Stomach (tissue), 4 donors: ENCODE measurements at regions not wholly inside any gene's neighbourhood (a gene's known extent, or its start where the extent isn't known, plus 50 kb on each side); places are given as distances from the start of the nearest gene placed in this dataset.
"Not testable (repeated sequence)": the region's sequence is repeated elsewhere in the genome, so short reads cannot be mapped to it uniquely, and the experiment has no call there.

Source experiments
- EP300 ChIP-seq: sonication (generic); formaldehyde crosslinking; IDR thresholded peaks from one replicate; pipeline ENCODE4 v1.6.1; 2017; ENCODE audit warnings: antibody characterized with exemption
- POLR2AphosphoS5 ChIP-seq, 3 donors: sonication (generic); formaldehyde crosslinking; IDR thresholded peaks; one replicate each; pipeline ENCODE4 v1.6.1; 2016; ENCODE audit warnings: antibody characterized with exemption in 3 of 3

DNA sequence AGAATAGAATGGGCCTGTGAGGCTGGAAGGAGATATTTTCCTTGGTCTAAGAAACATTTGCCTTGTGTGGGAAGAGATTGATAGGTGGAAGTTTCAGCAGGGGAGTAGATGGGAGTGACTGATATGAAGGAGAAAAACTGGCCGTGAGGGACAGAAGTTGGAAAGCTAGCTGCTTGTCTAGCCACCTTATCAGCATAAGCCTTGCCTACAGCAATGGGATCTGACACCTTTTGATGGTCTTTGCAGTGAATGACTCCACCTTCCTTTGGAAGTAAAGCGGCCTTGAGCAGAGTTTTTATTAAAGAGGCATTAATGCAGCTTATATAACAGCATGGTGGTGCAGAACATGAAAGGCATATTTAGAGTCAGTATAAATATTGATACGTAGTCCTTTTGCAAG is 120.1 kb upstream of the INTU start:
- TF ChIP-seq POLR2AphosphoS5 (IDR thresholded peaks at IDR 0.05); EP300: not testable (repeated sequence)
